GM23248 (cell line): ENCODE measurements at regions not wholly inside any gene's neighbourhood (a gene's known extent, or its start where the extent isn't known, plus 50 kb on each side); places are given as distances from the start of the nearest gene placed in this dataset.

Experiments
- EZH2 ChIP-seq: fragments of 200-600 bp; sonication (generic); IDR thresholded peaks from 2 replicates; pipeline ENCODE4 v1.6.1; 2018; ENCODE audit warnings: antibody characterized with exemption, mild to moderate bottlenecking; ENCODE audit not compliant: insufficient read depth, poor library complexity, severe bottlenecking
- EZH2phosphoT487 ChIP-seq: fragments of 200-600 bp; sonication (generic); IDR thresholded peaks from 2 replicates; pipeline ENCODE4 v1.6.1; 2018; ENCODE audit warnings: antibody characterized with exemption, moderate library complexity, mild to moderate bottlenecking, low read depth; ENCODE audit not compliant: insufficient read depth

DNA sequence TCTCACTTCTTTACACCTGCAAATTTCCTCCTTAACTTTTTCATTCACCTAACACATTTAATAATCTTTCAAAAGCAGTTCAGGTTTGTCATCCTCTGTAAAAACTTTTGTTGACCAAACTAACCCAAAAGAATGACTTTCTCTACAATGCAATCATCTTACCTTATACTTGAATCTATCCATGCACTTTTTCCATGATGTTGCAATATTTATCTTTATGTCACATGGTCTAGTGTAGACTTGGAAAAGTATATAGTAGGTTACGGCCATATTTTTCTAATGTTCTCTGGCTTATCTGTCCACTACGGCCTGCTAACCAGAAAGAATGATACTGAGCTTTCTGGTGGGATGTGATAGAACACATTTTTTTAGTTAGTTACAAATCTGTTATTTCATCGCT is 431.0 kb upstream of the SOX9 start:
- TF ChIP-seq EZH2phosphoT487 (no peak), EZH2 (no peak)
